ENCODE measurements at regions not wholly inside any gene's neighbourhood (a gene's known extent, or its start where the extent isn't known, plus 50 kb on each side); places are given as distances from the start of the nearest gene placed in this dataset.
"Not testable (repeated sequence)": the region's sequence is repeated elsewhere in the genome, so short reads cannot be mapped to it uniquely, and the experiment has no call there.

DNA sequence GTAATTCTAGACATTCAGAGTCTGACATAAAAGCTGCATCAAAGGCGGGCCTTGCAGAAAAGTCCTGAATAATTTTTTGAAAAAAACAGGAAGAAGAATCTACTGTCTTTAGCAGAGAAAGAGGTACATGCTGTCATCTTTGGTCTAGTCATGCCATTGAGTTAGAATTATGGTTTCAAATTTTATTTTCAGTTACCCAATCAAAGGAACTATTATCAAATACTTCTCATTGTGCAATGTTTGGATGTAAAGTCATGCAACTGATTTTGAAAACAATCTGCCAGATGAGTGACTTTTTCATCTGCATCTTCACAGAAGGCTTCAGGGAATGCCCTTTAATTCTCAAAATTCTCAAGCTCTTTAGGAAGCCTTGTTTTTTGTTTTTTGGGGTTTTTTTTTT is 803.5 kb downstream of the FLRT2 start:
- no peaks in the 10 kb centered on the region for H3K27me3 ChIP-seq (ENCODE audit: insufficient read depth, low read depth)
- H3K4me2 ChIP-seq, result no peak overlapping the region
- intact Hi-C loops (cut with micrococcal nuclease; ENCODE audit: unreplicated experiment), result no loop called here
- TF ChIP-seq CTCF (conservative IDR thresholded peaks at IDR 0.05) (no peak), EZH2 (IDR thresholded peaks at IDR 0.05; ENCODE audit: low read depth) (no peak)
- no peaks in the 10 kb centered on the region for H4K20me1 ChIP-seq (ENCODE audit: insufficient read depth)
- H3K4me1 ChIP-seq (replicated peaks; ENCODE audit: insufficient read depth), result no peaks in the 10 kb centered on the region
- no peaks in the 10 kb centered on the region for H3K9me3 ChIP-seq (ENCODE audit: insufficient read depth, low read depth)
- CTCF ChIA-PET, result no interaction called here
- no peak overlapping the region for H3K27ac ChIP-seq
- no peaks in the 10 kb centered on the region for H3F3A ChIP-seq (ENCODE audit: insufficient read depth, low read depth)
- no peak overlapping the region for H3K4me3 ChIP-seq
- H2AFZ ChIP-seq, result no peak overlapping the region
- DNase-seq, result no peak
- BruUV-seq (replicated peaks), result no TSS peak
- H3K36me3 ChIP-seq (ENCODE audit: low read depth), result no peaks in the 10 kb centered on the region
- H3K79me2 ChIP-seq (ENCODE audit: low read depth), result no peaks in the 10 kb centered on the region
- H3K9me2 ChIP-seq (ENCODE audit: insufficient read depth), result no peaks in the 10 kb centered on the region
- POLR2A ChIA-PET (ENCODE audit: unreplicated experiment), result no interaction called here

GRCh38 chr14:86331341-86331740 is 801.4 kb downstream of the FLRT2 start:
- Histone ChIP-seq H3K4me3 (no peak overlapping the region), H3K36me3 (ENCODE audit: low read depth) (no peaks in the 10 kb centered on the region), H3F3A (ENCODE audit: insufficient read depth, low read depth) (no peaks in the 10 kb centered on the region), H3K9me3 (ENCODE audit: insufficient read depth, low read depth) (no peaks in the 10 kb centered on the region), H3K4me2 (no peak overlapping the region), H3K79me2 (ENCODE audit: low read depth) (no peaks in the 10 kb centered on the region), H2AFZ (no peak overlapping the region), H3K9me2 (ENCODE audit: insufficient read depth) (no peaks in the 10 kb centered on the region), H3K27me3 (ENCODE audit: insufficient read depth, low read depth) (no peaks in the 10 kb centered on the region), H3K27ac (no peak overlapping the region), H4K20me1 (ENCODE audit: insufficient read depth) (no peaks in the 10 kb centered on the region), H3K4me1 (replicated peaks; ENCODE audit: insufficient read depth) (no peaks in the 10 kb centered on the region)
- no TSS peak for BruUV-seq (replicated peaks)
- DNase-seq, result no peak
- TF ChIP-seq CTCF (conservative IDR thresholded peaks at IDR 0.05) (no peak), EZH2 (IDR thresholded peaks at IDR 0.05; ENCODE audit: low read depth) (no peak)
- intact Hi-C loops (cut with micrococcal nuclease; ENCODE audit: unreplicated experiment), result no loop called here
- ChIA-PET POLR2A (ENCODE audit: unreplicated experiment) (no interaction called here), CTCF (no interaction called here)

DNA sequence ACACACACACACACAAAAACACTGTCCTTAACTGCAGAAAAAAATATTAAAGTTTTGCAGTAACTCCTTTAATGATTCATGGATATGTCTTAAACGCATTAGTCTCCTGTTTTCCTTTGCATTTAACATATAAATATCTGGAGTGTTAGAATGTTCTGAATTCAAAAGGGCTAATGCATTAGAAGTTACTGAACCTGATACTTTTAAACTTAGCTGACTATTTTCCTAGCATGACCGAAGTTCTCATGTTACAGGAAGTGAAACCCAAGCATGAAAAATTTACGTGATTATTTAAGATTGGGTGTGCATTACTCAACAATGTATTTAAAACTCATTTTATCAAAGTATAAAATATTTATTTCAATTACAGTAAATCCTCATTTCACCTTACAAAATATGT is 791.2 kb downstream of the FLRT2 start:
- Histone ChIP-seq H3K4me3 (no peak overlapping the region), H3K9me3 (ENCODE audit: insufficient read depth, low read depth) (no peaks in the 10 kb centered on the region), H2AFZ (no peak overlapping the region), H3F3A (ENCODE audit: insufficient read depth, low read depth) (no peaks in the 10 kb centered on the region), H3K27ac (no peak overlapping the region), H3K27me3 (ENCODE audit: insufficient read depth, low read depth) (no peaks in the 10 kb centered on the region), H3K4me2 (no peak overlapping the region), H3K79me2 (ENCODE audit: low read depth) (no peaks in the 10 kb centered on the region), H4K20me1 (ENCODE audit: insufficient read depth) (no peaks in the 10 kb centered on the region), H3K9me2 (ENCODE audit: insufficient read depth) (no peaks in the 10 kb centered on the region), H3K4me1 (replicated peaks; ENCODE audit: insufficient read depth) (no peaks in the 10 kb centered on the region), H3K36me3 (ENCODE audit: low read depth) (no peaks in the 10 kb centered on the region)
- no TSS peak for BruUV-seq (replicated peaks)
- intact Hi-C loops (cut with micrococcal nuclease; ENCODE audit: unreplicated experiment), result no loop called here
- TF ChIP-seq CTCF (conservative IDR thresholded peaks at IDR 0.05) (no peak), EZH2 (IDR thresholded peaks at IDR 0.05; ENCODE audit: low read depth) (no peak)
- no peak for DNase-seq
- CTCF ChIA-PET, result no interaction called here
- POLR2A ChIA-PET (ENCODE audit: unreplicated experiment), result no interaction called here

- H3K27me3 ChIP-seq (ENCODE audit: insufficient read depth, low read depth); H3K27ac ChIP-seq; intact Hi-C loops (cut with micrococcal nuclease; ENCODE audit: unreplicated experiment); H3K4me1 ChIP-seq (replicated peaks; ENCODE audit: insufficient read depth); H2AFZ ChIP-seq; BruUV-seq (replicated peaks); POLR2A ChIA-PET (ENCODE audit: unreplicated experiment); H3K36me3 ChIP-seq (ENCODE audit: low read depth); H4K20me1 ChIP-seq (ENCODE audit: insufficient read depth); H3F3A ChIP-seq (ENCODE audit: insufficient read depth, low read depth); CTCF ChIA-PET; H3K9me3 ChIP-seq (ENCODE audit: insufficient read depth, low read depth); H3K9me2 ChIP-seq (ENCODE audit: insufficient read depth); DNase-seq; H3K79me2 ChIP-seq (ENCODE audit: low read depth): not testable (repeated sequence)
- H3K4me2 ChIP-seq, result peak overlapping the region; percentile 40
- peak overlapping the region; percentile 14; the same call in 1 of the 2 replicates for H3K4me3 ChIP-seq
Observed at GRCh38 chr14:86312154-86312665, 782.3 kb downstream of the FLRT2 start.

Data from PC-9 (cell line).